Lower lobe of right lung (tissue), 2 donors: ENCODE measurements at regions not wholly inside any gene's neighbourhood (a gene's known extent, or its start where the extent isn't known, plus 50 kb on each side); places are given as distances from the start of the nearest gene placed in this dataset.
"Not testable (repeated sequence)": the region's sequence is repeated elsewhere in the genome, so short reads cannot be mapped to it uniquely, and the experiment has no call there.

Source experiments
- ATAC-seq, 2 donors: fragments of 200-7000 bp; cut with Tn5 transposase; one replicate each; pipeline ENCODE4 v1.9.1; 2020 to 2022; ENCODE audit warnings: mild to moderate bottlenecking in 2 of 2, moderate library complexity in 2 of 2
- DNase-seq: peaks from one replicate; pipeline ENCODE4 v3.0.0-alpha.2; 2020
- H3K27ac ChIP-seq: fragments of 200-600 bp; one replicate; pipeline ENCODE4 v1.8.0; 2022
- H3K27me3 ChIP-seq: fragments of 200-600 bp; one replicate; pipeline ENCODE4 v1.8.0; 2022; ENCODE audit warnings: low read depth
- H3K36me3 ChIP-seq: fragments of 200-600 bp; one replicate; pipeline ENCODE4 v1.8.0; 2022; ENCODE audit warnings: mild to moderate bottlenecking
- H3K4me1 ChIP-seq: fragments of 200-600 bp; one replicate; pipeline ENCODE4 v1.8.0; 2022
- H3K4me3 ChIP-seq: fragments of 200-600 bp; one replicate; pipeline ENCODE4 v1.8.0; 2022; ENCODE audit warnings: mild to moderate bottlenecking
- H3K9me3 ChIP-seq: fragments of 200-600 bp; one replicate; pipeline ENCODE4 v1.8.0; 2022
- CTCF ChIP-seq: fragments of 200-600 bp; IDR thresholded peaks from one replicate; pipeline ENCODE4 v1.8.0; 2022; ENCODE audit warnings: antibody characterized with exemption, mild to moderate bottlenecking
- intact Hi-C: fragments of 100-400 bp; cut with DNase I; formaldehyde crosslinking; loops from one replicate; pipeline ENCODE4 v1.11.0; 2022
- donor health status: DM: no; HTN: yes; CAD: no; lungs with severe emphysema.

GRCh38 chr3:139132976-139133375 is 88.3 kb upstream of the PRR23C start:
- ATAC-seq (no peak), DNase-seq (no peak)
- intact Hi-C loops, result no loop called here
- H3K27ac ChIP-seq, result no peak overlapping the region
- H3K4me3 ChIP-seq, result no peak overlapping the region
- no peaks in the 10 kb centered on the region for H3K9me3 ChIP-seq
- H3K27me3 ChIP-seq, result no peaks in the 10 kb centered on the region
- TF ChIP-seq CTCF, result no peak
- H3K4me1 ChIP-seq, result no peaks in the 10 kb centered on the region
- H3K36me3 ChIP-seq, result no peaks in the 10 kb centered on the region

- no peak overlapping the region for H3K4me3 ChIP-seq
- no peaks in the 10 kb centered on the region for H3K4me1 ChIP-seq
- no peaks in the 10 kb centered on the region for H3K36me3 ChIP-seq
- no peak for TF ChIP-seq CTCF
- no peaks in the 10 kb centered on the region for H3K9me3 ChIP-seq
- DNase-seq, result no peak
- no peak overlapping the region for H3K27ac ChIP-seq
- intact Hi-C loops, result no loop called here
- ATAC-seq, result no peak
- no peaks in the 10 kb centered on the region for H3K27me3 ChIP-seq
These were observed 90.1 kb upstream of the PRR23C start for GRCh38 chr3:139134678-139135372.

GRCh38 chr3:139135657-139136056 is 91.0 kb upstream of the PRR23C start:
- Histone ChIP-seq H3K27ac (no peak overlapping the region), H3K36me3 (no peaks in the 10 kb centered on the region), H3K27me3 (no peaks in the 10 kb centered on the region), H3K4me1 (no peaks in the 10 kb centered on the region), H3K9me3 (no peaks in the 10 kb centered on the region), H3K4me3 (no peak overlapping the region)
- no peak for ATAC-seq
- TF ChIP-seq CTCF, result no peak
- intact Hi-C loops, result no loop called here
- no peak for DNase-seq

- no peak for ATAC-seq
- no peak for TF ChIP-seq CTCF
- Histone ChIP-seq H3K36me3 (no peaks in the 10 kb centered on the region), H3K27ac (no peak overlapping the region), H3K4me1 (no peaks in the 10 kb centered on the region), H3K4me3 (no peak overlapping the region), H3K27me3 (no peaks in the 10 kb centered on the region), H3K9me3 (no peaks in the 10 kb centered on the region)
- intact Hi-C loops, result no loop called here
- no peak for DNase-seq
These were observed 91.9 kb upstream of the PRR23C start for GRCh38 chr3:139136469-139137202.

GRCh38 chr3:139140553-139140952 is 95.9 kb upstream of the PRR23C start:
- no peak for ATAC-seq
- H3K27ac ChIP-seq, result no peak overlapping the region
- H3K4me1 ChIP-seq, result no peaks in the 10 kb centered on the region
- H3K4me3 ChIP-seq, result no peak overlapping the region
- no peaks in the 10 kb centered on the region for H3K27me3 ChIP-seq
- H3K36me3 ChIP-seq, result no peaks in the 10 kb centered on the region
- no peaks in the 10 kb centered on the region for H3K9me3 ChIP-seq
- no peak for DNase-seq
- intact Hi-C loops, result no loop called here
- TF ChIP-seq CTCF, result no peak

GRCh38 chr3:139145980-139146379 is 101.3 kb upstream of the PRR23C start:
- H3K36me3 ChIP-seq, H3K27ac ChIP-seq, H3K9me3 ChIP-seq, H3K4me1 ChIP-seq, DNase-seq, ATAC-seq, intact Hi-C loops, H3K4me3 ChIP-seq, H3K27me3 ChIP-seq: not testable (repeated sequence)
